ENCODE measurements at regions not wholly inside any gene's neighbourhood (a gene's known extent, or its start where the extent isn't known, plus 50 kb on each side); places are given as distances from the start of the nearest gene placed in this dataset.

DNA sequence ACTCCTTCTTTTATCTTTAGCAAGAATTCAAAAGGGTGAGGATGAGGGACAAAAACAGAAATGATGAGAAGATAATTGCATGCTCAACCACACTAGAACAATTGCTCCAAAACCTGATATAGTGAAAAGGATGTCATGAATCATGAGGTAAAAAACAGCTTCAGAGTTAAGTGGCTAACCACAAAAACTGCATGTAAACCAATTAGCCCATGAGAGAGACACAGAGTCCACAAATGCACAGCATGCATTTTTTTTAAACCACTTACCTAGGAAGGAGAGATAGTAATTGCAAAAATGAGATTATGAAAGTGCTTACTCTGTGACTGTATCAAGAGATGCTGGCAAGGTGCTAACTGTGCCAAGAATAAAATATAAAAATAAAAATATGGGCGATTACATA, 132.9 kb downstream of the MBL2 start:
- ATAC-seq (no peak), DNase-seq (no peak)
- H3K9me3 ChIP-seq: no peaks in the 10 kb centered on the region
- no peaks in the 10 kb centered on the region for H3K27me3 ChIP-seq (ENCODE audit: insufficient read depth in 3 of 3, low read length in 2 of 3)
- TF ChIP-seq, protein P1, sequence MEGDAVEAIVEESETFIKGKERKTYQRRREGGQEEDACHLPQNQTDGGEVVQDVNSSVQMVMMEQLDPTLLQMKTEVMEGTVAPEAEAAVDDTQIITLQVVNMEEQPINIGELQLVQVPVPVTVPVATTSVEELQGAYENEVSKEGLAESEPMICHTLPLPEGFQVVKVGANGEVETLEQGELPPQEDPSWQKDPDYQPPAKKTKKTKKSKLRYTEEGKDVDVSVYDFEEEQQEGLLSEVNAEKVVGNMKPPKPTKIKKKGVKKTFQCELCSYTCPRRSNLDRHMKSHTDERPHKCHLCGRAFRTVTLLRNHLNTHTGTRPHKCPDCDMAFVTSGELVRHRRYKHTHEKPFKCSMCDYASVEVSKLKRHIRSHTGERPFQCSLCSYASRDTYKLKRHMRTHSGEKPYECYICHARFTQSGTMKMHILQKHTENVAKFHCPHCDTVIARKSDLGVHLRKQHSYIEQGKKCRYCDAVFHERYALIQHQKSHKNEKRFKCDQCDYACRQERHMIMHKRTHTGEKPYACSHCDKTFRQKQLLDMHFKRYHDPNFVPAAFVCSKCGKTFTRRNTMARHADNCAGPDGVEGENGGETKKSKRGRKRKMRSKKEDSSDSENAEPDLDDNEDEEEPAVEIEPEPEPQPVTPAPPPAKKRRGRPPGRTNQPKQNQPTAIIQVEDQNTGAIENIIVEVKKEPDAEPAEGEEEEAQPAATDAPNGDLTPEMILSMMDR (IDR thresholded peaks at IDR 0.05): no peak
- H3K4me1 ChIP-seq: no peaks in the 10 kb centered on the region
- H3K36me3 ChIP-seq (ENCODE audit: insufficient read depth in 1 of 2, low read depth in 1 of 2): no peaks in the 10 kb centered on the region
- H3K4me3 ChIP-seq: no peak overlapping the region
- intact Hi-C loops (cut with DNase I): no loop called here
- H3K27ac ChIP-seq: no peak overlapping the region
- 0 to 50% (median 0%) methylated on average over 1 of the region's 1 CpG for WGBS, 3 donors

DNA sequence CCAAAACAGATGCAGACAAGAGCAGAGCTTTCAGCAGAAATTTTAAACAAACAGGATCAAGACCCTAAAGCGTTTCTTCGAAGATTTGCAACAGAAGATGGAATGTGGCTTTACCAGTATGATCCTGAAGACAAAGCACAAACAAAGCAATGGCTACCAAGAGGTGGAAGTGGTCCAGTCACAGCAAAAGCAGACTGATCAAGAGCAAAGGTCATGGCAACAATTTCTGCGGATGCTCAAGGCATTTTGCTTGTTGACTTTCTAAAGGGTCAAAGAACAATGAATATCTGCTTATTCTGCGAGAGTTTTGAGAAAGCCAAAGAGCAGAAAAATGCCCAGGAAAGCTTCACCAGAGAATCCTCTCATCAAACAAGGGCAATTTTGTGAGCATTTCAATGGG, 130.4 kb downstream of the MBL2 start:
- Histone ChIP-seq H3K9me3 (no peaks in the 10 kb centered on the region), H3K4me3 (no peak overlapping the region), H3K4me1 (peaks cover 5% of the 10 kb centered on the region), H3K27ac (no peak overlapping the region), H3K36me3 (ENCODE audit: insufficient read depth in 1 of 2, low read depth in 1 of 2) (no peaks in the 10 kb centered on the region), H3K27me3 (ENCODE audit: insufficient read depth in 3 of 3, low read length in 2 of 3) (no peaks in the 10 kb centered on the region)
- 66% methylated on average over 4 of the region's 4 CpGs for WGBS, 3 donors
- TF ChIP-seq, protein P1 (IDR thresholded peaks at IDR 0.05): no peak
- ATAC-seq (no peak), DNase-seq (no peak)
- intact Hi-C loops (cut with DNase I): no loop called here

DNA sequence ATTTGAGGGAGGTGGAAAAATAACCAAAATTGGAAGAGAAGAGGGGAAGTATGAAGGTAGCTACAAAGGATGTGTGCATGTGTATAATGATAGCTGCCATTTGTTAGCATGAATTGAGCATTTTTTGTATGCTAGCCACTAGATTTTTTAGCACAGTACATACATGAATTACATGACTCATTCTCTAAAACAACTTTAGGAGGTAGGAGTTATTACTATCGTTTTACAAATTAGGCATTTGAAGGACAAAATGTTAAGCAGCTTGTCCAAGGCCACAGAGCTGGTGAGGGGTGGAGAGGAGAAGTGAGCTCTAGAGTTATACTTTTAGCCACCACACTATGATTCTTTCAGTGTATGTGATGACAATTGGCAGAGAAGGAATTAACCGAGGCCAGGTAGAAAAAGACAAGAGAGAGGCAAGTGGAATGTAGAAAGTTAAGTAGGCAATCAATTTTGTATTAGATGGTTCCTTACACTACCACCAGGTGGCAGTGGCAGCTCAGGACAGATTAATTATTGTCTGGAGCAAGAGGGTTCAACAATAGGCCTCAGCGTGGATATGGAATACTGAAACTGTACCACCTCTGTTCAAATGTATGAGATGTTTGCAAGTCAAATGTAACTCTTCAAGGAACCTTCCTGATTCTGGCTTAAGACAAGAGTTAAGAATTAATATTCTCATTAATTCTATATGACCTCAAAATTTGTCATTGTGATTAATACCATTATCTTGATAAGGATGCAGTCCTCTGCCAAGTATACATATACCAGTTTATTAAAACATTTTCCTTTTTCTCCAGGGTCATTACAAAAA, 128.0 kb downstream of the MBL2 start:
- TF ChIP-seq, protein P1 (IDR thresholded peaks at IDR 0.05): peak; percentile 68
- H3K27ac ChIP-seq: no peak overlapping the region
- peaks cover 5% of the 10 kb centered on the region for H3K4me1 ChIP-seq
- no peak for DNase-seq
- intact Hi-C loops (cut with DNase I): loop anchor here (1.0 to 5.0 kb wide), 3 partner anchors 84 to 133 kb away; no protein-coding TSS in a partner anchor
- 40 to 44% (median 44%) methylated on average over 3 of the region's 3 CpGs for WGBS, 3 donors
- no peaks in the 10 kb centered on the region for H3K9me3 ChIP-seq
- H3K36me3 ChIP-seq (ENCODE audit: insufficient read depth in 1 of 2, low read depth in 1 of 2): no peaks in the 10 kb centered on the region
- no peaks in the 10 kb centered on the region for H3K27me3 ChIP-seq (ENCODE audit: insufficient read depth in 3 of 3, low read length in 2 of 3)
- H3K4me3 ChIP-seq: no peak overlapping the region
- peak in 3 of 4 donors; percentile 57 to 94 (median 86) for ATAC-seq

DNA sequence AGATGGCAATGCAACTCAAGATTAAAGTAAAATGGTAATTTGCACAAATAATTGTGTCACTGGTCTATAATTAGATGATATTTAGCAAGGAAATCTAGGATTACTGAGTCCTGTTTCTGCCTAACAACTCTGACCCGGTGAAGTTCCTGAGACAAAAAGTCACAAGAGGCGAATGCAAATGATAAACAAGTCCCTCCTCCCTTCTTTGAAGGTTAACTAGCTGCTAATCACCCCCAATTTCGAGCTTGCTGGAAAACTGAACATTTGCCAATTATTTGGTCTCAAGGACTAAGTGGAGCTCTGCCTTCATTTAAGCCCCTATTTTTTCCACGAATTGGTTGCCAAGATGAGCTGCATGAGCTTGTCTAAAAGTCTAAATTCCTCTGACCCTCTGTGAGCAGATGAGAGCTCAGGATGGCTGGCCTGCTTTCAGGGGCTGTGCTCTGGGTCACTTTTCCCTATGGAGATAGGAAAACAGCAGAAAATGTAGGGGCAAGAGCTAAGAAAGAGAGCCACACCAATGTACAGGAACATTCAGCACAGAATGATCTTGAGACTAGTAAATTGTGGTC, 127.3 kb downstream of the MBL2 start:
- H3K4me1 ChIP-seq: peaks cover 5% of the 10 kb centered on the region
- intact Hi-C loops (cut with DNase I): loop anchor here (2.0 to 5.0 kb wide), 2 partner anchors 84 to 132 kb away; no protein-coding TSS in a partner anchor
- TF ChIP-seq, protein P1 (IDR thresholded peaks at IDR 0.05): no peak

More for the DNA sequence above, 127.3 kb downstream of the MBL2 start:
- Histone ChIP-seq H3K36me3 (ENCODE audit: insufficient read depth in 1 of 2, low read depth in 1 of 2) (no peaks in the 10 kb centered on the region), H3K27me3 (ENCODE audit: insufficient read depth in 3 of 3, low read length in 2 of 3) (no peaks in the 10 kb centered on the region), H3K9me3 (no peaks in the 10 kb centered on the region), H3K4me3 (no peak overlapping the region), H3K27ac (no peak overlapping the region)
- ATAC-seq (peak in 2 of 4 donors; percentile 38 to 84), DNase-seq (no peak)
- WGBS, 3 donors: 26 to 54% (median 45%) methylated on average over 4 of the region's 4 CpGs
